GM10266 (cell line): ENCODE measurements at regions not wholly inside any gene's neighbourhood (a gene's known extent, or its start where the extent isn't known, plus 50 kb on each side); places are given as distances from the start of the nearest gene placed in this dataset.

Experiments used
- DNase-seq: peaks from one replicate; pipeline ENCODE4 v3.0.0; 2012; ENCODE audit errors: extremely low spot score
- CTCF ChIP-seq: IDR thresholded peaks from 2 replicates; pipeline ENCODE4 v1.5.1; 2012; ENCODE audit warnings: mild to moderate bottlenecking, low read depth; ENCODE audit not compliant: control insufficient read depth, insufficient read depth; ENCODE audit errors: missing control alignments

- no peak for DNase-seq
- no peak for TF ChIP-seq CTCF
Observed at GRCh38 chr3:89586676-89587075, 479.3 kb downstream of the EPHA3 start.

DNA sequence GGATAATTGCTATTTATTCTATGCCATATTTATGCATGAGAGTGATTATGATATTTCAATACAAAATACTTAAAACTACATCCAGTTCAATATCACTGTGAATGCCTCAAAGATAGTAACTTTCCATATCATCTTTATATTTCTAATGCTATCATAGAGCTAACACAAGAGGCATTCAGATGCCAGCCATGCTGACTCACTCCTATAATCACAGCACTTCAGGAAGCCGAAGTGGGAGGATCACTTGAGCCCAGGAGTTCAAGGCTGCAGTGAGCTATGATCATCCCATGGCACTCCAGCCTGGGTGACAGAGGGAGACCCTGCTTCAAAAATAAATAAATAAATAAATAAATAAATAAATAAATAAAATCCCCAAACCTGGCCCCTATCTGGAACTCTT is 498.7 kb downstream of the EPHA3 start:
- DNase-seq, result no peak

DNA sequence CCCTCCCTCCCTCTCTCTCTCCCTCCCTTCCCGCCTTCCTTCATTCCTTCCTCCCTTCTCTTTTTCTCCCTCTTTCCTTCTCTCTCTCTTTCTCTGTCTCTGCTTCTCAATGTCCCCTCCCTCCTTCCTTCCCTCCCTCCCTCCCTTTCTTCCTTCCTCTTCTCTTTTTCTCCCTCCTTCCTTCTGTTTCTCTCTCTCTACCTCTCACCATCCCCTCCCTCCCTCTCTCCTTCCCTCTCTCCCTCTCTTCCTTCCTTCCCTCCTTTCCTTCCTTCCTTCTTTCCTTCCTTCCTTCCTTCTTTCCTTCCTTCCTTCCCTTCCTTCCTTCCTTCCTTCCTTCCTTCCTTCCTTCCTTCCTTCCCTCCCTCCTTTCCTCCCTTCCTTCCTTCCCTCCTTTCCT is 504.6 kb downstream of the EPHA3 start:
- no peak for DNase-seq
- no peak for TF ChIP-seq CTCF

More for the DNA sequence above, 498.7 kb downstream of the EPHA3 start:
- no peak for TF ChIP-seq CTCF

- no peak for DNase-seq
- TF ChIP-seq CTCF, result no peak
Observed at GRCh38 chr3:89613241-89613640, 505.8 kb downstream of the EPHA3 start.

DNA sequence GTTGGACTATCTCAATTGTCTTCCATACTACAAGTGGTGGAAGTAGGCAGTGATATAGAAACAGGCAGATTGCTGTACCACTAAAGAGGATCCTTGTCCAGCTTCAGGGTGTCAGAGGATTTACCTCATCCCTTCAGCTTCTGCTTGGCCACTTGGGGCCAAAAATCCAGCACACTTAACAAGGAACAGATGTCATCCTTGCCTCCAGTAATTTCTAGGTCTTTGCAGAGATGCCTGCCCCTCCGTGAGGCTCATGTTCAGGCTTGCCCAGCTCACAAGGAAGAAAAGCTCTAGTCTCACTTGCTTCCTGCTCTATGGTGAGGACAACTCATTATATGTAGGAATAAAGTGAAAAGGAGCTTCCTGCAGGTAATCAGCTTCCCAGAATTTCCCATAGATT is 510.3 kb downstream of the EPHA3 start:
- no peak for DNase-seq
- TF ChIP-seq CTCF, result no peak

GRCh38 chr3:89619263-89619662 is 511.8 kb downstream of the EPHA3 start:
- no peak for TF ChIP-seq CTCF
- DNase-seq, result no peak

- TF ChIP-seq CTCF, result no peak
- DNase-seq, result no peak
Observed at GRCh38 chr3:89622063-89622700, 514.8 kb downstream of the EPHA3 start.
